HUES64 (cell line): ENCODE measurements at regions not wholly inside any gene's neighbourhood (a gene's known extent, or its start where the extent isn't known, plus 50 kb on each side); places are given as distances from the start of the nearest gene placed in this dataset.

Experiments
- H3K27ac ChIP-seq: 2 replicates; pipeline ENCODE4 v1.7.0; 2013; ENCODE audit warnings: low read depth, low read length, inconsistent platforms
- H3K27me3 ChIP-seq: 2 replicates; pipeline ENCODE4 v1.6.1; 2013; ENCODE audit warnings: mild to moderate bottlenecking, low read length; ENCODE audit not compliant: insufficient read depth
- H3K36me3 ChIP-seq: 2 replicates; pipeline ENCODE4 v1.6.1; 2013; ENCODE audit warnings: mild to moderate bottlenecking, low read length; ENCODE audit not compliant: insufficient read depth
- H3K4me1 ChIP-seq: 2 replicates; pipeline ENCODE4 v1.6.1; 2013; ENCODE audit warnings: mild to moderate bottlenecking, low read length, moderate library complexity; ENCODE audit not compliant: insufficient read depth
- H3K4me3 ChIP-seq: 2 replicates; pipeline ENCODE4 v1.5.1; 2013; ENCODE audit warnings: mild to moderate bottlenecking, low read length, moderate library complexity
- H3K9ac ChIP-seq: 2 replicates; pipeline ENCODE4 v1.6.1; 2013; ENCODE audit warnings: mild to moderate bottlenecking, low read depth, low read length
- H3K9me3 ChIP-seq: 2 replicates; pipeline ENCODE4 v1.6.1; 2013; ENCODE audit warnings: low read depth, low read length; ENCODE audit not compliant: insufficient read depth
- WGBS: fragments of 150-250, 120-280 bp; methylation state at CpG from one replicate; pipeline ENCODE4 v1.1.7; 2013; ENCODE audit warnings: missing lambda C conversion rate; 5-methylcytosine and 5-hydroxymethylcytosine counted together

GRCh38 chr16:79355600-79356358, 244.8 kb downstream of the MAF start:
- no peaks in the 10 kb centered on the region for H3K36me3 ChIP-seq
- no peak overlapping the region for H3K4me3 ChIP-seq
- H3K27ac ChIP-seq, result no peak overlapping the region
- 94% methylated on average over 15 of the region's 15 CpGs for WGBS
- H3K27me3 ChIP-seq, result no peaks in the 10 kb centered on the region
- 0 out of 2 replicates have a peak, but pooled peaks cover under 1% of the 10 kb centered on the region for H3K4me1 ChIP-seq
- no peak overlapping the region for H3K9ac ChIP-seq
- no peaks in the 10 kb centered on the region for H3K9me3 ChIP-seq

- H3K27me3 ChIP-seq, result no peaks in the 10 kb centered on the region
- H3K36me3 ChIP-seq, result no peaks in the 10 kb centered on the region
- H3K9ac ChIP-seq, result no peak overlapping the region
- peaks cover 11% of the 10 kb centered on the region for H3K4me1 ChIP-seq
- no peaks in the 10 kb centered on the region for H3K9me3 ChIP-seq
- 97% methylated on average over 7 of the region's 7 CpGs for WGBS
- no peak overlapping the region for H3K27ac ChIP-seq
- no peak overlapping the region for H3K4me3 ChIP-seq
Measured at GRCh38 chr16:79351927-79352326, 248.6 kb downstream of the MAF start.

- no peaks in the 10 kb centered on the region for H3K9me3 ChIP-seq
- no peaks in the 10 kb centered on the region for H3K36me3 ChIP-seq
- H3K27me3 ChIP-seq, result no peaks in the 10 kb centered on the region
- no peak overlapping the region for H3K4me3 ChIP-seq
- peaks cover 19% of the 10 kb centered on the region for H3K4me1 ChIP-seq
- H3K9ac ChIP-seq, result no peak overlapping the region
- H3K27ac ChIP-seq, result no peak overlapping the region
- 89% methylated on average over 3 of the region's 3 CpGs for whole genome bisulfite sequencing
Measured at GRCh38 chr16:79349803-79350202, 250.7 kb downstream of the MAF start.

- no peak overlapping the region for H3K9ac ChIP-seq
- no peak overlapping the region for H3K27ac ChIP-seq
- WGBS, result 93% methylated on average over 11 of the region's 11 CpGs
- no peaks in the 10 kb centered on the region for H3K36me3 ChIP-seq
- H3K4me1 ChIP-seq, result peaks cover 19% of the 10 kb centered on the region
- no peaks in the 10 kb centered on the region for H3K9me3 ChIP-seq
- H3K4me3 ChIP-seq, result no peak overlapping the region
- no peaks in the 10 kb centered on the region for H3K27me3 ChIP-seq
Measured at GRCh38 chr16:79348521-79349306, 251.8 kb downstream of the MAF start.

GRCh38 chr16:79347277-79347676, 253.3 kb downstream of the MAF start:
- H3K36me3 ChIP-seq, result no peaks in the 10 kb centered on the region
- H3K9ac ChIP-seq, result no peak overlapping the region
- peaks cover 19% of the 10 kb centered on the region for H3K4me1 ChIP-seq
- H3K4me3 ChIP-seq, result no peak overlapping the region
- no peaks in the 10 kb centered on the region for H3K27me3 ChIP-seq
- WGBS, result 77% methylated on average over 19 of the region's 19 CpGs
- no peak overlapping the region for H3K27ac ChIP-seq
- no peaks in the 10 kb centered on the region for H3K9me3 ChIP-seq

GRCh38 chr16:79339863-79340262, 260.7 kb downstream of the MAF start:
- no peaks in the 10 kb centered on the region for H3K27me3 ChIP-seq
- 94% methylated on average over 7 of the region's 7 CpGs for WGBS
- no peak overlapping the region for H3K27ac ChIP-seq
- H3K4me1 ChIP-seq, result no peaks in the 10 kb centered on the region
- no peaks in the 10 kb centered on the region for H3K36me3 ChIP-seq
- H3K9ac ChIP-seq, result no peak overlapping the region
- H3K4me3 ChIP-seq, result no peak overlapping the region
- no peaks in the 10 kb centered on the region for H3K9me3 ChIP-seq

- no peaks in the 10 kb centered on the region for H3K4me1 ChIP-seq
- H3K9ac ChIP-seq, result no peak overlapping the region
- H3K36me3 ChIP-seq, result no peaks in the 10 kb centered on the region
- H3K9me3 ChIP-seq, result no peaks in the 10 kb centered on the region
- no peak overlapping the region for H3K27ac ChIP-seq
- WGBS, result 90% methylated on average over 7 of the region's 7 CpGs
- H3K27me3 ChIP-seq, result no peaks in the 10 kb centered on the region
- H3K4me3 ChIP-seq, result no peak overlapping the region
Measured at GRCh38 chr16:79337906-79338305, 262.6 kb downstream of the MAF start.

GRCh38 chr16:79336437-79337229, 263.9 kb downstream of the MAF start:
- Histone ChIP-seq H3K4me1 (no peaks in the 10 kb centered on the region), H3K27ac (no peak overlapping the region), H3K36me3 (no peaks in the 10 kb centered on the region), H3K4me3 (no peak overlapping the region), H3K9me3 (no peaks in the 10 kb centered on the region), H3K9ac (no peak overlapping the region), H3K27me3 (no peaks in the 10 kb centered on the region)
- 94% methylated on average over 6 of the region's 6 CpGs for WGBS

- H3K9ac ChIP-seq, result no peak overlapping the region
- WGBS, result 83% methylated on average over 13 of the region's 13 CpGs
- no peaks in the 10 kb centered on the region for H3K9me3 ChIP-seq
- no peaks in the 10 kb centered on the region for H3K27me3 ChIP-seq
- peaks cover 6% of the 10 kb centered on the region; the same call in 1 of the 2 replicates for H3K4me1 ChIP-seq
- H3K27ac ChIP-seq, result no peak overlapping the region
- H3K36me3 ChIP-seq, result no peaks in the 10 kb centered on the region
- H3K4me3 ChIP-seq, result no peak overlapping the region
Measured at GRCh38 chr16:79334127-79334526, 266.4 kb downstream of the MAF start.

- H3K4me1 ChIP-seq, result peaks cover 29% of the 10 kb centered on the region
- H3K9ac ChIP-seq, result no peak overlapping the region
- no peaks in the 10 kb centered on the region for H3K36me3 ChIP-seq
- no peaks in the 10 kb centered on the region for H3K27me3 ChIP-seq
- 100% methylated on average over 2 of the region's 2 CpGs for WGBS
- no peaks in the 10 kb centered on the region for H3K9me3 ChIP-seq
- no peak overlapping the region for H3K27ac ChIP-seq
- no peak overlapping the region for H3K4me3 ChIP-seq
Measured at GRCh38 chr16:79331066-79331465, 269.5 kb downstream of the MAF start.

GRCh38 chr16:79329967-79330366, 270.6 kb downstream of the MAF start:
- H3K4me1 ChIP-seq, result peaks cover 29% of the 10 kb centered on the region
- H3K27me3 ChIP-seq, result no peaks in the 10 kb centered on the region
- no peak overlapping the region for H3K4me3 ChIP-seq
- no peak overlapping the region for H3K9ac ChIP-seq
- H3K36me3 ChIP-seq, result no peaks in the 10 kb centered on the region
- 95% methylated on average over 3 of the region's 4 CpGs for WGBS
- H3K27ac ChIP-seq, result no peak overlapping the region
- H3K9me3 ChIP-seq, result no peaks in the 10 kb centered on the region
